NCI-H69 (cell line): ENCODE measurements at regions not wholly inside any gene's neighbourhood (a gene's known extent, or its start where the extent isn't known, plus 50 kb on each side); places are given as distances from the start of the nearest gene placed in this dataset.
"Not testable (repeated sequence)": the region's sequence is repeated elsewhere in the genome, so short reads cannot be mapped to it uniquely, and the experiment has no call there.

ENCODE experiments used
- DNase-seq: peaks from one replicate; lab custom pipeline; 2025; lab: John Stamatoyannopoulos, UW

- DNase-seq, result no peak
Measured at GRCh38 chr11:43129329-43129728, 182.5 kb upstream of the API5 start.

DNA sequence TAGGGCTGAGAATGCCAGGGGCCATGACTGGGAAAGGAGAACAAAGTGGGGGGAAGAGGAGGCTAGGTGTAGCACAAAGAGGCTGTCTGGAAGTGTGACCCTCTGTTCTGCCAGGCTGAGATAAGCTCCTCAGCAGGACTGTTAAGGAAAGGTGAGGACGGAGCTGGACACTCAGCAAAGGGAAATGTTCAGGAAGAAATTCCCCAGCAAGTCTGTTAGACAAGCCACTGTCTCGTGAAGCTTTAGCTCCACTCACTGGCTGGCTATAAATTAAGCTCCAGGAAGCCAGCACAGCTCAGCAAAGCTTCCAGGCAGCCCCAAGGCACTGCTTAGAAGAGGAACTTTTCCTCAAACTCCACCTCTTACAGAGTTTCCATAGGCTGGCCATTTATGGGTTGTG, 181.2 kb upstream of the API5 start:
- DNase-seq, result peak; percentile 59

- no peak for DNase-seq
Measured at GRCh38 chr11:43135966-43136534, 175.7 kb upstream of the API5 start.

- DNase-seq, result no peak
Measured at GRCh38 chr11:43138621-43139140, 173.1 kb upstream of the API5 start.

- DNase-seq, result no peak
Measured at GRCh38 chr11:43145653-43146052, 166.1 kb upstream of the API5 start.

DNA sequence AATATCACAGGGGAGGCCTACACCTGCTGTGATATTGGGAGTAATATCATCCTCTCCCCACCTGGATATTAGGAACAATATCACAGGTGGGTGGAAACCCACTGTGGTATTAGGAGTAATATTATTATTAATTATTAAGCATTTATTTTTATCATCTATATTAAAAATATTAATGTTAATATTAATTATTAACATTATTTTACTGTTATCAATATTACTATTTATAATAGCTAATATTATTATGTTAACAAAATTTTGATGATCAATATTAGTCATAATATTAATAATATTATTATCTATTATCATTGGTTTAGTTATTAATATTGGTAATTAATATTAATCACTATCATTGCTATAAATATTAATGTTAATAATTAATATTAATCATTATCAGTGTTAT, 161.1 kb upstream of the API5 start:
- DNase-seq, result no peak

DNA sequence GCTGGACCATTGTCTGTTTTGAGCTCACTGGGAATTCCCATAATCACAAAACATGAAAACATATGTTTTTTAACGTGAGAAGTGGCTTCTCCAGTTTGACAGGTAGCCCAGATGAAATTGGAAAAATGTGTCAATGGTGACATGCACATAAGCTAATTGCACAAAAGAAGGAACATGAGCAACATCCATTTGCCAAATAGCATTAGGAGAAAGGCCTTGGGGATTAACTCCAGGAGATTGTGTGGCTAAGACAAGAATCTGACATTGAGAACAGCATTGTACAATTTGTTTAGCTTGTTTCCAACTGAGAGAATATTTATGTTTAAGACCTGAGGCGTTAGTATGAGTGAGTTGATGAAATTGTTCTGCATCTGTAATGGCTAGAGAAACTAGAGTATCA, 147.0 kb upstream of the API5 start:
- no peak for DNase-seq

GRCh38 chr11:43165393-43165792, 146.4 kb upstream of the API5 start:
- not testable (repeated sequence) for DNase-seq

DNA sequence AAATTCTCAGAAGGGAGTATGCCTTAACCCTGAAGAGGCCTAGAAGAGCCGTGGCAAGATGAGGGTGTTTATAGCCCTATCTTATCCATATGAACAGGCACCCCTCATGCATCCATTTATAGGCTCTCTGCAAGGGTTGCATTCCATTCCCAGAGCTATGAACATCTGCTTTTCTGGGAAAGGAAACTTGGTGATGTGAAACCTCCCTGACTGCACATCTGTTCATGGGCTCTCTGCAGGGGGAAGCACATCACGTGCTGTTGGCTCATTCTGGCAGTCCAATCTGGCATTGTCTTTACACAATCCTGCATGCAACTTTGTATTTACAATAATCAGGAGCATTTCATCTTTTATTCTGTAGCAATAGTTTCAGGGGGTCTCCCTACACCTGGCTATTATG, 143.6 kb upstream of the API5 start:
- not testable (repeated sequence) for DNase-seq

GRCh38 chr11:43172477-43172876, 139.3 kb upstream of the API5 start:
- no peak for DNase-seq

DNA sequence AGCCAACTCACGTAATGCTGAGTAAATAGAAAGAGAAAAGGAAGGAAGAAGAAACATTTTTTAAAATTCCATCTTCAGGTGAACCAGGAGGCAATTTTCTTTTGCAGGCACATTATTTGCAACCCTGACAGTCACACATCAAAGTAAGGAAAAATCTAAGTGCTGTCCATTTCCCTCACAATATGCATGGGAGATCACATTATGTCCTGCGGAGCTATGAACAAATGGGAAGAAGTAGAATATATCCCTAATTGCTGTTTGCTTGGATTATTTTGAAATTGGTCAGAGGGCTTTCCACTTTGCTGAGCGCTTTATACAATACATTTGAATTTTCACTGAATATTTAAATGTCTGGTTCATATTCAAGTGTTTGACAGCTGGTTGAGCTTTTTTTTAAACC, 133.8 kb upstream of the API5 start:
- DNase-seq, result no peak

GRCh38 chr11:43194459-43194858, 117.3 kb upstream of the API5 start:
- not testable (repeated sequence) for DNase-seq

DNA sequence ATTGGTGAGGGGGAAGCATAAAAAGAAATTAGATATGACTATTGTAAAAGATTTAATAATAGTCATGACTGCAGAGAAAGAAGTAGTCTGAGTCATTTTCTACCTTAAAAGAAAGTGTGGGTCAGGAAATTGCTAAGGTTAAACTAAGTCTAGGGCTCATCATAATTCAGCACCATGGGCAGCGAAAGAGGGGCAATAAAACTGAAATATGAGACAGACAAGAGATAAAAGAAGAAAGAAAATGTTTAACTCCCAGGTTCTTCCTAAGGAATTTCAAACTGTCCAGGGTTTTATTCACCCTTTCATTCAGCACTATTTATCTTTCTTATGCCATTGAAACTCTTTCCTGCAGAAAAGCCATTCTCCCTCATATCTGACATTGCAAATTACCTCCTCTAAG, 114.4 kb upstream of the API5 start:
- DNase-seq, result peak; percentile 36

DNA sequence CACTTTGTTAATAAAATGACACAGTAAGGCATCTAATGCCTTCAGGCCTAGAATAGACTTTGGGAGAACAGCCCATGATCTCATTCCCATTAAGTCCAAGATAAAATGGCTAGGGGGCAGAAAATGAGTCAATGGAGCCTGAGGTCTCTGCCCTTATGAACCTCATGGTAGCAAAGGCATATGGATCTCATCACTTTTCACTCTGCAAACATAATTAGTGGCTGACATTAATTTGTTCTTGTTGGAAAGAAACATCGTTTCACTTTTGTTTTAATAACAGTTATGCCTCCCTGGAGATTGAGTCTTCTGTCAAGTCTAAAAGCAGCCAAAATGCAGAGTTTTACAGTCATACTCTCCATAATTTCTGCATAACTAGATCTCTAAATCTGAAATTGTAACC, 111.8 kb upstream of the API5 start:
- DNase-seq, result peak; percentile 73

DNA sequence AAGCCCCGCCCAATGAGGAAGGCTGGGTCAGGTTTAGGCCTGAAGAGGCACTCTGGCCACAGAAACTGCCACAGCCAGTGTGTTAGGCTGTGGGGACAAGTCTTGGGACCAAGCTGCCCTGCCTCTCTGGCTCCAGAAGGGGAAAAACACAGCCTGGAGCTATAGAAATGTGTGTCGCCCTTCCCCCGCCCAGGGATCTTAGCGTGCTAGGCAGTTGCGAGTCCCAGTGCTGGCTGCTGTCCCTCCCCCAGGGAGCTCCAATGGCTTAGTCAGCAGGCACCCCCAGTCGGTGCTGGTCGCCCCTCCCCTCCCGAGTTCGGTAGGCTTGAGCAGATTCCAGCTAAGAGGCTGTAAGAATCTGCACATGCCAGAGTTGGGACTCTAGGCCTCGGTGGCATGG, 99.5 kb upstream of the API5 start:
- no peak for DNase-seq

DNA sequence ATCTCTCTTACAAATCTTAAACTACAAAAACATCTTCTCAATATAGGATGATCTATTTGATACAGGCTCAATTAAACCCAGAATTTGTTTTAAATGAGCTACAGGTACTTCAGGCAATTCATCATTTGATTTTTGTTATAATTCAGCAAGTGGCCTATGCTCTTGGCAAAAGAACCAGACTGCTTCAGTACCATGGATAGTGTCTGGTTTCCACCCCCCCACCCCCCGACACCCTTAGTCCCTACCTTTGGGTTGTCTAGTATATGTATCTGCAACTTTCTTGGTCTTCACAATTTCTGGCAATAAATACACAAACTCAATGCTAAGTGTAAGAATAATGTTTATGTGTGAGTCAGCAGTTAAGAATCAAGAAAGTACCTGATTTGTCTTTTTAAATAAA, 97.3 kb upstream of the API5 start:
- no peak for DNase-seq

DNA sequence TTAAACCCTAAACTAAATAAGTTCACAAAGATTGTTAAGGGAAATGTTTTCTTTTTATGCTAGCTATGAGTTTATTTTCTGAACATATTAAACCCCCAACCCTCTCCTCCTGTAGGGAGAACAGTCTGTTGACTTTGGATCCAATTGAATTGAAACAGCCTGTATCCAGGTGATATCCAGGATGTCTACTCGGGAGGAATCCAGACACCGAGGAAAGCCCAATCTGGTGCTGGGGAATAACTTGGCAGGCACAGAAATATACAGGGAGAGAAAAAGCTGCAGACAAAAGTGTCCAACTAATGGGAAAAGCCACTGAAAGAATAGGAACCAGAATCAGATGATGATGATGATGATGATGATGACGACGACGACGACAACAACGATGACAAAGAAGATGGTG, 93.9 kb upstream of the API5 start:
- no peak for DNase-seq

DNA sequence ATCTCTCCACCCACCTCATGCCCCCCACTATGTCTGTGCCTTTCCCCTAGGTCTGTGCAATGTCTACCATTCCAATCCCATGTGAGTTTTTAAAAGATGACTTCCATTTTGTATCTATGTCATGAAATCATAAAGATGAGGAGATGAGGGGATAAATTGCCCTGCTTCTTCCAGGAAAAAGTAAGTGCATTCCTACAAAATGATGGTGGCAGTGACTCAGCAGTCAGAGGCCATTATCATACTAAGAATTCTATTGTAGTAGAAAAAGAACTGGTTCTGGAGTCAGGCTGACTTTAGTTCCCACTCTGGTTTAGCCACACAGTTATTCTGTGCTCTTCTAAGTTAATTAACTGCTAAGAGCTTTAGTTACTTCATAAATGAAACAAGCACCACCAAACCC, 89.6 kb upstream of the API5 start:
- DNase-seq, result no peak

DNA sequence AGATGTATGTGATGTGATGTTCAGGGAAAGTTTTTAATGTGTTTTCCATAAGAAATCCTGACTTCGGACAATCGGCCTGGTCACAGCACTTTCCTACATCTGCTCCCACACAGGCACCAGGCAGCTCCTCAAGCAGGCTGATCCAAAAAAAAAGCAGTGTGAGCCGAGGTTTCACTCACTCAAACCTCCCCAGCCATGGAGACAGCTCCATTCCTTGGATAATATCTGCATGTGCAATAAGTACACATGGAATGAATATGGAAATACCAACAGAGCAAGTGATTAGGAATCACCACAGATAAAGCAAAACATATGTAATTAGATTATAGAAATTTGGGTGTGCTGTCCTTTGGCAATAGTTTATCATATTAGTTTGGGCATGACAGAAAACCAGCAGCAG, 88.8 kb upstream of the API5 start:
- DNase-seq, result no peak

GRCh38 chr11:43234881-43235280, 76.9 kb upstream of the API5 start:
- peak; percentile 50 for DNase-seq

GRCh38 chr11:43238341-43238740, 73.5 kb upstream of the API5 start:
- no peak for DNase-seq

DNA sequence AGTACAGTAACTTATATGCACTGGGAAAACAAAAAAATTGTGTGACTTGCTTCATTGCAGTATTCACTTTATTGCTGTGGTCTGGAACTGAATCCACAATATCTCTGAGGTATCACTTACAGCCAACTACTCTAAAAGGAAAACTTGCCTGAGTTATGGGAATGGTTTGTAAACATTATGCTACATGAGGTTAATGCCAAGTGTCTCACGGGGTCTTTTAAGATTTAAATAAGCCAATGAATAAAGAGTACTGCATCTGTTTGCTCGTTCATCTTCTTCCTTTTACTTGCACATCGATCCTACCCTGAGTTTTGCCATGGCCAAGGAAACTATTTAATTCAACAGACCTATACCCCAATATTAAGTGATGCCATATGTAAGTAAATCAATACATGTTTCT, 72.0 kb upstream of the API5 start:
- no peak for DNase-seq

DNA sequence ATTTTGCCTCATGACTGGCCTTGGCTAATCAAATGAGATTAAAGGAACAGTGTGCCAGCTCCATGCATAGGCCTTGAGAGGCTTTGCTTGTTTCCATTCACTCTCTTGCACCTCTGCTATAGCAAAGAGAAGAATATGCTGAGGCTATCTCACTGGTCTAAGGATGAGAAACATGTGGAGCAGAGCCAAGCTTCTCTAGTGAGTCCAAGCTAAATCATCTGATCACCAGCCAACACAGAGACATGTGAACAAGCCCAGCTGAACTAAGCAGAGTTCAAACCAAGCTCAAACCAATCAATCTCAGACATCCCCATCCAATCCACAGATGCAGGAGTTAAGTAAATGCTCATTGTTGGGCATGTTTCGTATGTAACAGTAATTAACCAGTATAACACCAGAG, 69.4 kb upstream of the API5 start:
- DNase-seq, result no peak

DNA sequence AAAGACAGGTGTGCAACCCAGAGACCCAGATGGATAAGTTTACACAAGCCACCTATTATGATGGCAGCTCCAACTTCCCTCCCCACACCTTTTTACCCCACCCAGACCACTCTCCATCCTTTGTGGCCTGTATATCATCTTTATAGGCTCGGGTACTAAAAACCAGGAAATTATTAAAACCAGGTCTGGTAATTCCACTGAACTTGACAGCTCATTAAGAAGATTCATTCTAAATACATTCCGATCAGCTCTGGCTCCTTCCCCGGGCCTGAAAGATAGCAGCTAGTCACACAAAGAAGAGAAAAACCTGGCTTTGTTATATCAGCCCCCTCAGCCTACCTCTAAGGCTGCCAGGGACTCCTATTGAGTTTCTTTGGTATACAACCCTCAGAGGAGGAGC, 67.9 kb upstream of the API5 start:
- DNase-seq, result peak; percentile 94

GRCh38 chr11:43245466-43245865, 66.3 kb upstream of the API5 start:
- DNase-seq, result no peak
